ENCODE measurements at regions not wholly inside any gene's neighbourhood (a gene's known extent, or its start where the extent isn't known, plus 50 kb on each side); places are given as distances from the start of the nearest gene placed in this dataset.

- H3K4me3 ChIP-seq: no peak overlapping the region
- H3K36me3 ChIP-seq (replicated peaks in 1 of 2): no peaks in the 10 kb centered on the region
- no peak for TF ChIP-seq POLR2A (IDR thresholded peaks at IDR 0.05)
- no peak for TF ChIP-seq CTCF (IDR thresholded peaks at IDR 0.05)
- no peaks in the 10 kb centered on the region for H3K27me3 ChIP-seq
- WGBS, 4 donors: 55 to 90% (median 78%) methylated on average over 1 of the region's 1 CpG
- no peaks in the 10 kb centered on the region for H3K4me1 ChIP-seq (replicated peaks in 1 of 2)
- no peak overlapping the region for H3K27ac ChIP-seq
- H3K9me3 ChIP-seq (replicated peaks in 1 of 3): no peaks in the 10 kb centered on the region
- intact Hi-C loops (cut with DNase I): no loop called here
- DNase-seq: no peak
Observed at GRCh38 chr1:79371802-79372201, 365.3 kb upstream of the ADGRL4 start.

- Histone ChIP-seq H3K36me3 (replicated peaks in 1 of 2) (no peaks in the 10 kb centered on the region), H3K4me3 (no peak overlapping the region), H3K9me3 (replicated peaks in 1 of 3) (no peaks in the 10 kb centered on the region), H3K27ac (no peak overlapping the region), H3K4me1 (replicated peaks in 1 of 2) (no peaks in the 10 kb centered on the region), H3K27me3 (no peaks in the 10 kb centered on the region)
- TF ChIP-seq CTCF (IDR thresholded peaks at IDR 0.05) (no peak), POLR2A (IDR thresholded peaks at IDR 0.05) (no peak)
- intact Hi-C loops (cut with DNase I): no loop called here
- DNase-seq: no peak
- WGBS, 4 donors: 57 to 79% (median 74%) methylated on average over 3 of the region's 3 CpGs
Observed at GRCh38 chr1:79369091-79369490, 362.6 kb upstream of the ADGRL4 start.

GRCh38 chr1:79364896-79365295, 358.4 kb upstream of the ADGRL4 start:
- WGBS, 4 donors: 55 to 60% (median 58%) methylated on average over 1 of the region's 1 CpG
- DNase-seq: no peak
- no peak overlapping the region for H3K27ac ChIP-seq
- H3K4me1 ChIP-seq (replicated peaks in 1 of 2): no peaks in the 10 kb centered on the region
- no peaks in the 10 kb centered on the region for H3K36me3 ChIP-seq (replicated peaks in 1 of 2)
- no peaks in the 10 kb centered on the region for H3K9me3 ChIP-seq (replicated peaks in 1 of 3)
- H3K27me3 ChIP-seq: no peaks in the 10 kb centered on the region
- intact Hi-C loops (cut with DNase I): no loop called here
- no peak overlapping the region for H3K4me3 ChIP-seq
- TF ChIP-seq CTCF (IDR thresholded peaks at IDR 0.05): no peak
- no peak for TF ChIP-seq POLR2A (IDR thresholded peaks at IDR 0.05)

GRCh38 chr1:79363430-79363829, 356.9 kb upstream of the ADGRL4 start:
- H3K27ac ChIP-seq: no peak overlapping the region
- no peaks in the 10 kb centered on the region for H3K9me3 ChIP-seq (replicated peaks in 1 of 3)
- H3K4me3 ChIP-seq: no peak overlapping the region
- TF ChIP-seq POLR2A (IDR thresholded peaks at IDR 0.05): no peak
- no peak for DNase-seq
- H3K36me3 ChIP-seq (replicated peaks in 1 of 2): no peaks in the 10 kb centered on the region
- no peaks in the 10 kb centered on the region for H3K27me3 ChIP-seq
- H3K4me1 ChIP-seq (replicated peaks in 1 of 2): no peaks in the 10 kb centered on the region
- intact Hi-C loops (cut with DNase I): no loop called here

- DNase-seq: no peak
- WGBS, 4 donors: 80 to 87% (median 84%) methylated on average over 3 of the region's 3 CpGs
- Histone ChIP-seq H3K4me1 (replicated peaks in 1 of 2) (no peaks in the 10 kb centered on the region), H3K9me3 (replicated peaks in 1 of 3) (no peaks in the 10 kb centered on the region), H3K27me3 (no peaks in the 10 kb centered on the region), H3K36me3 (replicated peaks in 1 of 2) (no peaks in the 10 kb centered on the region), H3K4me3 (no peak overlapping the region), H3K27ac (no peak overlapping the region)
- no peak for TF ChIP-seq CTCF (IDR thresholded peaks at IDR 0.05)
- no peak for TF ChIP-seq POLR2A (IDR thresholded peaks at IDR 0.05)
- intact Hi-C loops (cut with DNase I): no loop called here
Observed at GRCh38 chr1:79362470-79362869, 355.9 kb upstream of the ADGRL4 start.

Data from adrenal gland (tissue), 9 donors.